SK-N-MC (cell line): ENCODE measurements at regions not wholly inside any gene's neighbourhood (a gene's known extent, or its start where the extent isn't known, plus 50 kb on each side); places are given as distances from the start of the nearest gene placed in this dataset.

ENCODE experiments used
- DNase-seq: peaks from one replicate; pipeline ENCODE4 v3.0.0-alpha.2; 2011; ENCODE audit warnings: low read depth, low spot score
- H3K27ac ChIP-seq: fragments of 200-600 bp; sonication (generic); 2 replicates; pipeline ENCODE4 v1.5.1; 2016; ENCODE audit warnings: mixed run types
- H3K36me3 ChIP-seq: fragments of 200-600 bp; sonication (generic); 2 replicates; pipeline ENCODE4 v1.6.1; 2017; ENCODE audit warnings: antibody characterized with exemption, low read length, mixed read lengths; ENCODE audit not compliant: insufficient read depth
- H3K4me3 ChIP-seq: fragments of 200-600 bp; sonication (generic); 2 replicates; pipeline ENCODE4 v1.5.1; 2016
- H3K9ac ChIP-seq: fragments of 200-600 bp; sonication (generic); 2 replicates; pipeline ENCODE4 v1.8.0; 2017; ENCODE audit warnings: mixed run types, mixed read lengths; ENCODE audit not compliant: insufficient read length
- H3K9me3 ChIP-seq: fragments of 200-600 bp; sonication (generic); 2 replicates; pipeline ENCODE4 v1.6.1; 2017; ENCODE audit warnings: low read depth, mild to moderate bottlenecking, antibody characterized with exemption, low read length, moderate library complexity, mixed read lengths
- EZH2 ChIP-seq: fragments of 200-600 bp; sonication (generic); IDR thresholded peaks from one replicate; pipeline ENCODE4 v1.6.1; 2017; ENCODE audit warnings: antibody characterized with exemption
- FOXP2 ChIP-seq: optimal IDR thresholded peaks from 2 replicates; pipeline ENCODE3; 2011; ENCODE audit warnings: mild to moderate bottlenecking, moderate library complexity; ENCODE audit not compliant: insufficient read depth; ENCODE audit errors: extremely low read length, control extremely low read depth
- POLR2AphosphoS5 ChIP-seq: IDR thresholded peaks from 2 replicates; pipeline ENCODE4 v1.6.1; 2012; ENCODE audit warnings: mild to moderate bottlenecking, low read depth, low read length, borderline replicate concordance

GRCh38 chr11:134515081-134515960 is 103.3 kb upstream of the B3GAT1 start:
- H3K36me3 ChIP-seq: no peaks in the 10 kb centered on the region
- H3K9ac ChIP-seq: no peak overlapping the region
- no peak overlapping the region for H3K27ac ChIP-seq
- H3K4me3 ChIP-seq: no peak overlapping the region
- TF ChIP-seq EZH2: no peak
- no peak for TF ChIP-seq POLR2AphosphoS5
- no peak for TF ChIP-seq FOXP2
- no peak for DNase-seq
- H3K9me3 ChIP-seq: no peaks in the 10 kb centered on the region

- H3K9me3 ChIP-seq: no peaks in the 10 kb centered on the region
- no peak for DNase-seq
- no peak overlapping the region for H3K27ac ChIP-seq
- no peak overlapping the region for H3K9ac ChIP-seq
- TF ChIP-seq POLR2AphosphoS5 (no peak), FOXP2 (no peak), EZH2 (no peak)
- no peaks in the 10 kb centered on the region for H3K36me3 ChIP-seq
- no peak overlapping the region for H3K4me3 ChIP-seq
Observed at GRCh38 chr11:134514354-134514951, 102.4 kb upstream of the B3GAT1 start.

- Histone ChIP-seq H3K9me3 (no peaks in the 10 kb centered on the region), H3K9ac (no peak overlapping the region), H3K27ac (no peak overlapping the region), H3K36me3 (no peaks in the 10 kb centered on the region), H3K4me3 (no peak overlapping the region)
- TF ChIP-seq EZH2 (no peak), POLR2AphosphoS5 (no peak), FOXP2 (no peak)
- DNase-seq: no peak
Observed at GRCh38 chr11:134513585-134514120, 101.6 kb upstream of the B3GAT1 start.

DNA sequence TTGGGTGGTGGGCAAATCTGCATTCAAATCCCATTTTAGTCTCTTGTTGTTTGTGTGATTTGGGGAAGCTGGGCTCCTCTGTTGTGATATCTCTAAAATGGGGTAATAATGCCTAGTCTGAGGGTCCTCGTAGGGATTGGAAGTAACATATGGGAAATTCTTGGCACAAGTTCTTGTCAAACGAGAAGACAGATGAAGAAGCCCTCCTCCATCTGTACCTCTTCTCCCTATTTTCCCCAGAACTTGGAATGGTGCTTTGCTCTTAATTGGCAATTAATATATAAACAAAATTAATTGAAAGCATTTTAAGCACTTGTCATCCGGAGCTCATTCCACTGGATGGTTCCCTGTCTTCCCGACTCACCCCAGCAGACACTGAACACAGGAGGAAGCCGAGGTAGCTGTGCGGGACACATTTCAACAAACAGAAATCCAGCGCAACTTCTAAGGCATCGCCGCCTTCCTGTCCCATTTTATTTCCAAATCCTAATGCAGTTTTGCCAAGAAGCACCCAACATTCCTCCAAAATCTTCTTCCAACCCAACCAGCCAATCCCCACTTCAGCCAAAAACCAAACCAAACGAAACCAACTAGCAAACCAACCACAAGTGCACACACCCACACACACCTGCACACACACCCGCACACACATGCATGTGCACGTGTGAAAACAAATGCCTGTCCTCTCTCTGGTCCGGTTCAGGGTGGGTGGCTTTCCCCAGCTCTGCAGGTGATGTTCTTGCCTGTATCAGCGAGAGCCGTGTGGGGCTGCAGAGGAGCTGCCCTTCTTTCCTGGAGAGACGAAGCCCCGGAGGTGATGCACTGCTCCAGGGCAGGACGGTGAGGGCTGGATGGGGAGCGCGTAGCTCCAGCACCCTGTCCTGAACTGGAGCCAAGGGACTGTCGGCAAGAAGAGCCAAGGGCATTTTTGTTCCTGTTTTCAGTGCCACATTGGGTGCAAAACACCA is 100.8 kb upstream of the B3GAT1 start:
- Histone ChIP-seq H3K9me3 (no peaks in the 10 kb centered on the region), H3K9ac (no peak overlapping the region), H3K4me3 (no peak overlapping the region), H3K36me3 (no peaks in the 10 kb centered on the region), H3K27ac (no peak overlapping the region)
- TF ChIP-seq EZH2 (no peak), FOXP2 (no peak), POLR2AphosphoS5 (no peak)
- DNase-seq: no peak

DNA sequence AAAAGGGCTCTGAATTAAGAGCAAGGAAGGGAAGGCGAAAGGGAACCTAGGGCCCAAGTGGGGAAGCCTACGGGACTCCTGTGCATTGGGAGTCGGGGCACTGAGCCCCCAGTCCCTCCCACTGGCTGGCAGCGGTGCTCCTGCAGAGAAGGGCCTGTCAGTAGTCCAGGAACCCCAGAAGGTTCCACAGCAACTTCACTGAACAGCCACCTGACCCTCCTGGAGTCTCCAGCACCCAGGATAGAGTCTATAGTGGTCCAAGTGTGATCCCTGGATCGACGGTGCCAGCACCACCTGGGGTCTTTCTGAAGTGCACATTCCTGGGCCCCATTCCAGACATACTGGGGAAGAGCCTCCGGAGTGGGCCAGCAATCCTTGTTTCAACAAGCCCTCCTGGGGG is 100.0 kb upstream of the B3GAT1 start:
- no peaks in the 10 kb centered on the region for H3K36me3 ChIP-seq
- TF ChIP-seq FOXP2 (no peak), EZH2 (no peak), POLR2AphosphoS5 (no peak)
- H3K9me3 ChIP-seq: no peaks in the 10 kb centered on the region
- H3K27ac ChIP-seq: no peak overlapping the region
- H3K4me3 ChIP-seq: no peak overlapping the region
- DNase-seq: no peak
- H3K9ac ChIP-seq: no peak overlapping the region

DNA sequence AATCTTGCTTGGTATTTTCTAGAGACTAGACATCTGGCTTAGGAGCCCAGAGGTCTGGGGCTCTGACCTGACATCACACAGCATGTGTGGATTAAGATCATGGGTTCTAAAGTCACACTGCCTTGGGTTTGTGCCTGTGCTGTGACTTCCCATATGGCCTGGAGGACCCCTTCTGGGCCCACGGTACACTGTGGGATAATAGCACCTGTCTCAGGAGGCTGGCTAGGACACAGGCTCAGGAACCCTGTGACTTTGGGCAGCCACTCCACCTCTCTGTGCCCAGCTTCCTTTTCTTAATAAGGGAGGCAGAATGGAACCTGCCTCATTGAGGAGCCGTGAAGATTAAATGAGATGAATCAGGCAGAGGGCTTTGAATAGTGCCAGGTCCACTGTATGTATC is 99.2 kb upstream of the B3GAT1 start:
- DNase-seq: no peak
- no peak overlapping the region for H3K4me3 ChIP-seq
- TF ChIP-seq FOXP2 (no peak), POLR2AphosphoS5 (no peak), EZH2 (no peak)
- H3K36me3 ChIP-seq: no peaks in the 10 kb centered on the region
- no peaks in the 10 kb centered on the region for H3K9me3 ChIP-seq
- H3K9ac ChIP-seq: no peak overlapping the region
- no peak overlapping the region for H3K27ac ChIP-seq

GRCh38 chr11:134510233-134511040 is 98.4 kb upstream of the B3GAT1 start:
- TF ChIP-seq POLR2AphosphoS5 (no peak), FOXP2 (no peak), EZH2 (no peak)
- Histone ChIP-seq H3K9ac (no peak overlapping the region), H3K9me3 (no peaks in the 10 kb centered on the region), H3K36me3 (no peaks in the 10 kb centered on the region), H3K27ac (no peak overlapping the region), H3K4me3 (no peak overlapping the region)
- no peak for DNase-seq
